GM18870 (cell line): ENCODE measurements at regions not wholly inside any gene's neighbourhood (a gene's known extent, or its start where the extent isn't known, plus 50 kb on each side); places are given as distances from the start of the nearest gene placed in this dataset.
"Not testable (repeated sequence)": the region's sequence is repeated elsewhere in the genome, so short reads cannot be mapped to it uniquely, and the experiment has no call there.

Experiments used
- ATAC-seq: cut with Tn5 transposase; IDR thresholded peaks from one replicate; pipeline ENCODE4 v1.9.1; 2021; ENCODE audit warnings: moderate library complexity; ENCODE audit not compliant: unreplicated experiment

GRCh38 chrX:122135070-122135469 lies 1049.0 kb upstream of the GRIA3 start:
- ATAC-seq: no peak

GRCh38 chrX:122140219-122140618 lies 1043.9 kb upstream of the GRIA3 start:
- not testable (repeated sequence) for ATAC-seq

DNA sequence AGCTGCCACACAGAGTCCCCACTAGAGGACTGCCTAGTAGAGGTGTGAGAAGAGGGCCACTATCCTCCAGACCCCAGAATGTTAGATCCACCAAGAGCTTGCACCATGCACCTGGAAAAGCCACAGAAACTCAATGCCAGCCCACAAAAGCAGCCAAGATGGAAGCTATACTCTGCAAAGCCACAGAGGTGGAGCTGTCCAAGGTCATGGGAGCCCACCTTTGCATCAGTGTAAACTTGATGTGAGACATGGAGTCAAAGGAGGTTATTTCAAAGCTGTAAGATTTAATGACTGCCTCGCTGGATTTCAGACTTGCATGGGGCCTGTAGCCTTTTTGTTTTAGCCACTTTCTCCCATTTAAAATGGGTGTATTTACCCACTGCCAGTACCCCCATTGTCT lies 1030.1 kb upstream of the GRIA3 start:
- no peak for ATAC-seq

DNA sequence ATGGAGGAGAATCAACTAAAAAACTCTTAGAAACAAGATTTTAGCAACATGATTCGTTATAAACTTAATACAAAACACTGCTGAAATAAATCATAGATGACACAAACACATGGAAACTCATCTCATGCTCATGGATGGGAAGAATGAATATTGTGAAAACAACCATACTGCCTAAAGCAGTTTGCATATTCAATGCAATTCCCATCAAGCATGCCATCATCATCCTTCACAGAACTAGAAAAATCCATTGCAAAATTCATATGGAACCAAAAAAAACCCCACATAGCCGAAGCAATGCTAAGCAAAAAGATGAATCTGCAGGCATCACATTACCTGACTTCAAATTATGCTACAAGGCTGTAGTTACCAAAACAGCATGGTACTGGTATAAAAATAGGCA lies 1015.8 kb upstream of the GRIA3 start:
- no peak for ATAC-seq

DNA sequence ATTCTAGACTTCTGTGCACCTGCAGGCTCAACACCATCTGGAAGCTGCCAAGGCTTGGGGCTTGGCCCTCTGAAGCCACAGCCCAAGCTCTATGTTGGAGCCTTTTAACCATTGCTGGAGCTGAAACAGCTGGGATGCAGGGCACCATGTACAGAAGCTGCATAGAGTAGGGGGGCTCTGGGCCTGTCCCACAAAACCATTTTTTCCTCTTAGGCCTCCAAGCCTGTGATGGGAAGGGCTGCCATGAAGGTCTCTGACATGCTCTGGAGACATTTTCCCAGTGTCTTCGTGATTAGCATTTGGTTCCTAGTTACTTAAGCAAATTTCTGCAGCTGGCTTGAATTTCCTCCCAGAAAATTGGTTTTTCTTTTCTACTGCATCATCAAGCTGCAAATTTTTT lies 999.3 kb upstream of the GRIA3 start:
- no peak for ATAC-seq

DNA sequence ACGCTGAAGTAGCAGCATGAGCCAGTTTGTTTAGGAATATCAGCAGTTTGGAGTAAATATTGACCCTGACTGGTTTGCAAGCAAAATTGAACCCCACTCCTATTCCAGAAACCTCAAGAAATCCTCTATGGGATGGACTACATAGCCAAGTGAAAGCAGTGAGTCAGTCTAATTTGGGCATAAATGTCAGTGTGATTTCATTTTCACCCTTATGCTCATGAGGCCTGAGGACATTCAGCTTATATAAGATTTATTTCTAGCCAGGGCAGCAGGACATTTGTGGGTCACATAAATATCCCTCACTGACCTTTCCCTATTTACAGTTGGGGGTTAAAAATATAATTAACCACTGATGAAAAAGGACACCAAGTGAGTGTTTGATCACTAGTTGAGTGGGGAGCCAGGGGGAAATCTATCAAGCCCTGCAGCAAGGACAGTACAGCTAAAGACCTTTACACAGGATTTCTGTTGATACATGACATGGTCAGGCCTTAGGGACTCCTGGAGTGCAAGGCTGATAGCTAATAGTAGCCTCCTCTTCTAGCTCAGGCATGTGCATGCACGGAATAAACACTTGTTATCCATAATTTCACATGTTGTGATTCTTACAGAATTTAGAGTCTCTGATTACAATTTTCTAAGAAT lies 996.9 kb upstream of the GRIA3 start:
- ATAC-seq: no peak

DNA sequence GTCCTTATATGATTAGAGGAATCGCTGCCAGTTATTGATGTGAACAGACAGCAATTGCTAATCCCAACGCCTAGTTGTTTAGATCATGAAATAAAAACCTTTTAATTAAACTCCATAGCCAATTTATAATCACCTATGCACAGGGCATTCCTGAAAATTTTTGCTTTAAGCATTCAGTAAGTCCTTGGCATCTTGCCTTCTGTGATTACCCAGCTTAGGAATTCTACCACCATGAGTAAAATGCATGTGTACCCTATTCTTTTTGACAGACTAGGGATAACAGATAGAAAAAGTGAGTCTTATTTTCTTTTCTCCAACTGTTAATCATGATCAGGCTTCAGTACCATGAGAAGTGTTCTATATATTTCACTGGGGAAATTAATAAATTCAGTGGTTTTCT lies 995.3 kb upstream of the GRIA3 start:
- no peak for ATAC-seq

DNA sequence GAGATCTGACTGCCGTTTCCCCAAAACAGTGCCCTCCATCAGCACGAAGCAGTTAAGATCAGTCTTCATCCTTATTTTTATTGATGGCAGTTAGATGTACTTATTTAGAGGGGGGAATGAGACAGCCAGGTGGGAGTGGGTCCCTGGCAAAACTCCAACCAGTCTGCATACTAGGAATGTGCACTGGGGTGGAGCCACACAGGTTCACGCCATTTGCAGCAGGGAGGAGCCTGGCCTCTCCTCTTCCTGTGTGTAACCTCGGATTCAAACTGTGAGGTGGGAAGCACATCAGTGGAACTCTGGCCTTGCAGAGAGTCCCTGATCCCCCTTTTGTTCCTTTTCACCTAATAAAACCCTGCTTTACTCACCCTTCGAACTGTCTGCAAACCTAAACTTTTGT lies 987.7 kb upstream of the GRIA3 start:
- ATAC-seq: no peak

DNA sequence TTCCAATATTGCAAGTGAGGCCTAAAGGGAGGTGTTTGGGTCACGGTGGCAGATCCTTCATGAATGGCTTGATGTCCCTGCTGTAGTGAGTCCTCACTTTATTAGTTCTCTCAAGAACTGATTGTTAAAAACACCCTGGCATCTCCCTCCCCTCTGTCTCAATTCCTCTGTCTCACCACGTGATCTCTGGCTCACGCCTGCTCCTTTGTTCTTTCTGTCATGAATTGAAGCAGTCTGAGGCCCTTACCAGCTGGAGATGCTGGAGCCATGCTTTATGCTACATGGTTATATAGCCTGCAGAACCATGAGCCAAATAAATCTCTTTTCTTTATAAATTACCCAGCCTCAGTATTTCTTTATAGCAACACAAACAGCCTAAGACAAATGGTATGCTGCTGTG lies 980.7 kb upstream of the GRIA3 start:
- ATAC-seq: no peak

- no peak for ATAC-seq
Observed at GRCh38 chrX:122218666-122219065, 965.4 kb upstream of the GRIA3 start.

DNA sequence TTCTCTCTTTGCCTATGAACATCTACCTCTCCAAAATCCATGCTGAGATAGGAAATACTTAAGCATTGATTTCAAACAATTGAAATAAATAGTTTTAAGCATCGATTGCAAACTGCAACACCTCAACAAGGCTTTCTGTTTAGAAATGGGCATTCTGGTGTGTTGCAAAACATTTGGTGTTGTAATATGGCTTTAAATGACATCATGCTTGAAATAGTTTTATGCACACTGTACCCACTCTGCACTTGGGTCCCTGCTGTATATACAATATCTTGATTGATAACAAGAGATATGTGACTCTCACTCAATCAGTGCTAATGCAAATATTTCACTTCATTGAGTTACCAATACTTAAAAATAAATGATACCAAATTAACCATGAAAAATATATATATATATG lies 964.9 kb upstream of the GRIA3 start:
- no peak for ATAC-seq

- ATAC-seq: no peak
Observed at GRCh38 chrX:122219735-122220134, 964.3 kb upstream of the GRIA3 start.

DNA sequence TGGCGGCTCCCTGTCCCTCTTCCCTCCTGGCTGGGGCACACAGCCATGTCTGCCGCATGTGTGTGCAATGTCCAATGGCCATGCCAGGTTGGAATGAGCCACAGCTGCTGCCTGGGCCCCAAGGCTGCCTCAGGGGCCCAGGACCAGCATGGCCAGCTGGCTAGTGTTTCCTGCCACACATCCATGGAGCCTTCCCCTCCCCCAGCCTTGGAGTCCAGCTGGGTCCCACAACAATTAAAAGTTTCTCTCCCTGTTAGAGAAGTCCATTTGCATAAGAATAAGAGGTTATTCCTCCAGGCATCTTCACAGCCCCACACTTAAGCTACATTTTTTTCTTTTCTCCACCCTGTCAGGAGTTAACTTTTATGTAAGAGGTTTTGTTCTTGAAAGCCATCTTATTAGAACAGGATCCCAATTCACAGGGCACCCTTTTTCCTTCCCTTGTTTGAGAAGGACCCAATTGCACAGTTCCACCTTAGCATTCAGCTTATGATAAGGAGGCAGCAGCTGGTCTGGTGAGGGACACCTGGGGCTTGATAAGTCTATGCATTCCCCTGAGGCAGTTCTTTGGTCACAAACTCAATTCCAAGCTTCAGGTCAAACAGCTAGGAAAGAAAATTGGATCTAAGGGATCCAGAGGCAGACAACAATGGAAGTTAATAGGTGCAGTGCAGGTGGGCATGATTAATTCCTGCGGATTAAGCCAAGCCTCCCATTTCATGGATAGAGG lies 963.3 kb upstream of the GRIA3 start:
- ATAC-seq: no peak

DNA sequence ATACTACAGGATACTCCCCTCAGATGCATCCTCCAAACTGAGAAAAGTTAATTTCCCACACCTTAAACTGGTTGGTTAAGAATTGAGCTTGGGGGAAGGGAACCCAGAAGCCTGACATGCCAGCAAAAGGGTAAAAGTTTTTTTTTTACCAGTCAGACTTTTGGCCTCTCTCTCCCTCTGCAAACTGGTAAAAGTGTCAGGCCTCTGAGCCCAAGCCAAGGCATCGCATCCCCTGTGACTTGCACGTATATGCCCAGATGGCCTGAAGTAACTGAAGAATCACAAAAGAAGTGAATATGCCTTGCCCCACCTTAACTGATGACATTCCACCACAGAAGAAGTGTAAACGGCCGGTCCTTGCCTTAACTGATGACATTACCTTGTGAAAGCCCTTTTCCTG lies 962.3 kb upstream of the GRIA3 start:
- ATAC-seq: not testable (repeated sequence)

DNA sequence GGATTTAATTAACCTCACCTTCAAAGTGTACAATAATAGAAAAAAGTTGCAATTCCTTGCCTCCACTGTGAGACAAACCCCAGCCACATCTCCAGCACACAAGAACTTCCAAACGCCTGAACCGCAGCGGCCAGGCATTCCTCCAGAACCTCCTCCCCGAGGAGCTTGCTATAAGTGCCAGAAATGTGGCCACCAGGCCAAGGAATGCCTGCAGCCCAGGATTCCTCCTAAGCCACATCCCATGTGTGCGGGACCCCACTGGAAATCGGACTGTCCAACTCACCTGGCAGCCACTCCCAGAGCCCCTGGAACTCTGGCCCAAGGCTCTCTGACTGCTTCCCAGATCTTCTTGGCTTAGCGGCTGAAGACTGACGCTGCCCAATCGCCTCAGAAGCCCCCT lies 959.9 kb upstream of the GRIA3 start:
- not testable (repeated sequence) for ATAC-seq

DNA sequence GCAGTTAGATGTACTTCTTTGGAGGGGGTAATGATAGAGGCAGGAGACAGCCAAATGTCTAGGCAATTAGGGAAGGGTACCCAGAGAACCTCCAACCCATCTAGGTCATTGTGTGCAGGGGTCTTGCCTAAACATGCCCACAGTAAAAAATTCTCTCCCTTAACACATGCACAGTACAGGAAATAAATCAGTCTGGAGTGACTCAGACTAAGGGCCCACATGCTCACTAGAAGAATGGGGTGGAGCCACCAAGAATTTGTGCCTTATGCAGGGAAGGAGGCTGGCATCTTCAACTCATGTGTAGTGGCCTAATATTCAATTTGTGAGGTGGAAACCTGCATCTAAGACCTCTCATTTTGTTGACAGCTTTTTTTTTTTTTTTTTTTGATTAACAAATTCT lies 945.3 kb upstream of the GRIA3 start:
- ATAC-seq: no peak

GRCh38 chrX:122241959-122242358 lies 942.1 kb upstream of the GRIA3 start:
- ATAC-seq: no peak

- ATAC-seq: no peak
Observed at GRCh38 chrX:122244080-122244479, 940.0 kb upstream of the GRIA3 start.

- no peak for ATAC-seq
Observed at GRCh38 chrX:122245175-122245574, 938.9 kb upstream of the GRIA3 start.

- ATAC-seq: no peak
Observed at GRCh38 chrX:122245943-122246342, 938.1 kb upstream of the GRIA3 start.

- ATAC-seq: no peak
Observed at GRCh38 chrX:122246937-122247336, 937.1 kb upstream of the GRIA3 start.

DNA sequence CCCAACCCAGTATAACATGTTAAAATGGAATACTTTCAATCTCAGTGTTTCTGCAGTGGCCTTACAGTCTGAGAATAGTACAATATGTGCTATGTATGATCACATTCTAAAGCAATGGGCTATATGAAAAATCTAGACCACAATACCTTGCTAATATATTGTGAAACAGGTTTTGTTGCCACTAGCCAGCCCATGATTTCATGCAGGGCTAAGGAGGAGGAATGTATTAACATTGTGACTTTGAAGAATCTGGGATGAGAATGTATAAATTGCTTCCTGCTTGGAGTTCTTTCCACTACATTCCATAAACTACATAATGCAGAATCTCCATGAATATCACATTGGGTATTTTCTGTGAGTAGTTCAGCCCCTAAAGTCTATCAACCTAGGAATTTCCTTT lies 935.4 kb upstream of the GRIA3 start:
- ATAC-seq: no peak

GRCh38 chrX:122252454-122252853 lies 931.6 kb upstream of the GRIA3 start:
- no peak for ATAC-seq
